H1 (cell line): ENCODE measurements at regions not wholly inside any gene's neighbourhood (a gene's known extent, or its start where the extent isn't known, plus 50 kb on each side); places are given as distances from the start of the nearest gene placed in this dataset.

Experiments
- CTCF ChIA-PET: fragments of 300-600 bp; sonication (Branson Sonifier 250); formaldehyde crosslinking; loops from one replicate; lab custom pipeline; 2021; ENCODE audit not compliant: partially characterized antibody; lab: Charles Lee
- POLR2A ChIA-PET: fragments of 300-600 bp; sonication (Branson Sonifier 250); formaldehyde crosslinking; loops from one replicate; lab custom pipeline; 2021; ENCODE audit warnings: inconsistent platforms; ENCODE audit not compliant: partially characterized antibody; lab: Charles Lee
- DNase-seq, 2 experiments: peaks; one replicate each; pipeline versions ENCODE4 v3.0.0 to v3.0.0-alpha.2; 2010 to 2022; ENCODE audit warnings: low spot score in 2 of 2, low read depth in 1 of 2, mixed read lengths in 1 of 2
- FAIRE-seq: peaks from 2 replicates; lab custom pipeline; 2011; peaks lifted over from hg19 to GRCh38; lab: Jason Lieb, UNC
- H2AFZ ChIP-seq: 2 replicates; pipeline ENCODE4 v1.8.1; 2012; ENCODE audit warnings: low read length, inconsistent platforms
- H2AK5ac ChIP-seq: 2 replicates; pipeline ENCODE4 v1.6.1; 2013; ENCODE audit warnings: low read depth, low read length
- H2BK120ac ChIP-seq: replicated peaks from 2 replicates; pipeline ENCODE3; 2013; ENCODE audit warnings: low read depth, low read length, inconsistent platforms
- H2BK12ac ChIP-seq: 2 replicates; pipeline ENCODE4 v1.6.1; 2013; ENCODE audit warnings: low read depth, low read length
- H2BK15ac ChIP-seq: 2 replicates; pipeline ENCODE4 v1.6.1; 2013; ENCODE audit warnings: low read length
- H2BK20ac ChIP-seq: 2 replicates; pipeline ENCODE4 v1.6.1; 2013; ENCODE audit warnings: low read length
- H2BK5ac ChIP-seq: 2 replicates; pipeline ENCODE4 v1.6.1; 2013; ENCODE audit warnings: low read depth, low read length
- H3K14ac ChIP-seq: 2 replicates; pipeline ENCODE4 v1.6.1; 2013; ENCODE audit warnings: inconsistent platforms; ENCODE audit not compliant: insufficient read length
- H3K18ac ChIP-seq: 2 replicates; pipeline ENCODE4 v1.6.1; 2013; ENCODE audit warnings: low read length; ENCODE audit errors: extremely low read depth
- H3K23ac ChIP-seq: 2 replicates; pipeline ENCODE4 v1.6.1; 2013; ENCODE audit warnings: inconsistent platforms; ENCODE audit not compliant: insufficient read length
- H3K23me2 ChIP-seq: 2 replicates; pipeline ENCODE4 v1.6.1; 2013; ENCODE audit warnings: low read depth, low read length
- H3K27ac ChIP-seq: 2 replicates; pipeline ENCODE4 v1.6.1; 2011; ENCODE audit warnings: low read depth, low read length, inconsistent platforms
- H3K27me3 ChIP-seq, 4 experiments: replicated peaks in 1 of 4; 1 replicate in 1 of 4; 2 replicates in 3 of 4; pipeline versions ENCODE4 v1.6.1 to v1.8.1; 2011 to 2013; ENCODE audit warnings: low read length in 3 of 4, mild to moderate bottlenecking in 3 of 4, inconsistent platforms in 2 of 4, mixed read lengths in 2 of 4, moderate library complexity in 1 of 4; ENCODE audit not compliant: control insufficient read depth in 3 of 4, insufficient read depth in 3 of 4; ENCODE audit errors: extremely low read depth in 1 of 4
- H3K36me3 ChIP-seq, 4 experiments: 2 replicates each; pipeline versions ENCODE4 v1.6.1 to v1.8.1; 2011 to 2013; ENCODE audit warnings: mild to moderate bottlenecking in 4 of 4, low read length in 3 of 4, moderate library complexity in 2 of 4, control low read depth in 1 of 4, inconsistent platforms in 1 of 4; ENCODE audit not compliant: insufficient read depth in 4 of 4, control insufficient read depth in 2 of 4
- H3K4ac ChIP-seq: replicated peaks from 2 replicates; pipeline ENCODE3; 2013; ENCODE audit warnings: low read length, low read depth, mixed read lengths, inconsistent platforms; ENCODE audit not compliant: insufficient read length
- H3K4me1 ChIP-seq, 4 experiments: replicated peaks in 1 of 4; 1 replicate in 1 of 4; 2 replicates in 3 of 4; pipeline versions ENCODE4 v1.6.1 to v1.8.1; 2011 to 2013; ENCODE audit warnings: low read length in 3 of 4, inconsistent platforms in 2 of 4, mixed read lengths in 1 of 4; ENCODE audit not compliant: insufficient read depth in 4 of 4, control insufficient read depth in 3 of 4
- H3K4me2 ChIP-seq, 2 experiments: 2 replicates each; pipeline versions ENCODE4 v1.6.1 to v1.8.1; 2011 to 2013; ENCODE audit warnings: low read depth in 2 of 2, low read length in 2 of 2, control low read depth in 1 of 2, inconsistent platforms in 1 of 2, mild to moderate bottlenecking in 1 of 2; ENCODE audit not compliant: insufficient read depth in 1 of 2
- H3K4me3 ChIP-seq, 4 experiments: fragments of 200-600, 300-600 bp in 1 of 4; sonication (generic), shearing (Covaris generic), sonication (Bioruptor Twin) in 1 of 4; 2 replicates each; pipeline versions ENCODE4 v1.5.1 to v1.8.1; 2011 to 2016; ENCODE audit warnings: low read length in 4 of 4, low read depth in 3 of 4, control low read depth in 2 of 4, inconsistent platforms in 2 of 4, mild to moderate bottlenecking in 2 of 4, mixed read lengths in 1 of 4, moderate library complexity in 1 of 4; ENCODE audit not compliant: insufficient read depth in 2 of 4; ENCODE audit errors: extremely low read depth in 1 of 4
- H3K56ac ChIP-seq: replicated peaks from 2 replicates; pipeline ENCODE3; 2013; ENCODE audit warnings: low read depth, mild to moderate bottlenecking, mixed read lengths, low read length, inconsistent platforms; ENCODE audit not compliant: insufficient read length
- H3K79me1 ChIP-seq: 2 replicates; pipeline ENCODE4 v1.6.1; 2013; ENCODE audit warnings: low read depth, low read length, control low read depth
- H3K79me2 ChIP-seq, 2 experiments: 2 replicates each; pipeline versions ENCODE4 v1.6.1 to v1.8.1; 2012 to 2013; ENCODE audit warnings: low read length in 2 of 2, mild to moderate bottlenecking in 2 of 2, inconsistent platforms in 1 of 2; ENCODE audit not compliant: insufficient read depth in 2 of 2, control insufficient read depth in 1 of 2
- H3K9ac ChIP-seq, 4 experiments: replicated peaks in 1 of 4; 1 replicate in 1 of 4; 2 replicates in 3 of 4; pipeline versions ENCODE4 v1.6.1 to v1.8.1; 2011 to 2013; ENCODE audit warnings: low read depth in 3 of 4, low read length in 3 of 4, control low read depth in 2 of 4, mild to moderate bottlenecking in 2 of 4, moderate library complexity in 2 of 4, inconsistent platforms in 1 of 4; ENCODE audit errors: extremely low read depth in 1 of 4
- H3K9me3 ChIP-seq, 2 experiments: 2 replicates each; pipeline versions ENCODE4 v1.6.1 to v1.8.1; 2012 to 2013; ENCODE audit warnings: mild to moderate bottlenecking in 2 of 2, moderate library complexity in 2 of 2, control low read depth in 1 of 2, inconsistent platforms in 1 of 2, low read depth in 1 of 2, low read length in 1 of 2, mixed read lengths in 1 of 2; ENCODE audit not compliant: insufficient read depth in 2 of 2
- H4K20me1 ChIP-seq, 2 experiments: replicated peaks in 1 of 2; 2 replicates each; pipeline versions ENCODE3 to v1.8.1; 2011 to 2013; ENCODE audit warnings: inconsistent platforms in 2 of 2, low read length in 2 of 2, mild to moderate bottlenecking in 1 of 2; ENCODE audit not compliant: insufficient read depth in 2 of 2, control insufficient read depth in 1 of 2
- H4K5ac ChIP-seq: 2 replicates; pipeline ENCODE4 v1.6.1; 2013; ENCODE audit warnings: low read length, low read depth, mixed read lengths, inconsistent platforms; ENCODE audit not compliant: insufficient read length
- H4K8ac ChIP-seq: 2 replicates; pipeline ENCODE4 v1.8.0; 2013; ENCODE audit warnings: mild to moderate bottlenecking, moderate library complexity, low read length, inconsistent platforms; ENCODE audit not compliant: insufficient read depth; ENCODE audit errors: extremely low read depth
- H4K91ac ChIP-seq: replicated peaks from 2 replicates; pipeline ENCODE3; 2013; ENCODE audit warnings: low read length, mixed read lengths, inconsistent platforms; ENCODE audit not compliant: insufficient read length
- ATF3 ChIP-seq: IDR thresholded peaks from 2 replicates; pipeline ENCODE4 v1.6.1; 2011; ENCODE audit warnings: low read depth, mild to moderate bottlenecking, low read length; ENCODE audit not compliant: insufficient read depth
- CHD2 ChIP-seq: IDR thresholded peaks from 2 replicates; pipeline ENCODE4 v1.6.1; 2012; ENCODE audit warnings: low read length, improper control_type of control experiment
- CREB1 ChIP-seq: IDR thresholded peaks from 2 replicates; pipeline ENCODE4 v1.6.1; 2012; ENCODE audit warnings: inconsistent platforms
- CTBP2 ChIP-seq: IDR thresholded peaks from 2 replicates; pipeline ENCODE4 v1.7.0; 2011; ENCODE audit warnings: borderline replicate concordance, mild to moderate bottlenecking, moderate library complexity, mixed read lengths, low read length; ENCODE audit not compliant: insufficient read depth, insufficient read length
- RXRA ChIP-seq: IDR thresholded peaks from 2 replicates; pipeline ENCODE4 v1.6.1; 2011; ENCODE audit warnings: low read depth, mild to moderate bottlenecking, low read length, moderate library complexity; ENCODE audit not compliant: insufficient read depth
- SRF ChIP-seq: IDR thresholded peaks from 2 replicates; pipeline ENCODE4 v1.6.1; 2011; ENCODE audit warnings: mild to moderate bottlenecking, low read depth, low read length, moderate library complexity
- SUZ12 ChIP-seq: fragments of 200-600 bp; sonication (generic); IDR thresholded peaks from 2 replicates; pipeline ENCODE4 v1.6.1; 2012; ENCODE audit warnings: mild to moderate bottlenecking, inconsistent platforms, low read length, moderate library complexity, mixed read lengths
- WGBS, 2 experiments: shearing (Covaris generic) in 1 of 2; methylation state at CpG; one replicate each; pipeline versions ENCODE4 v1.1.6 to v1.1.7; 2013 to 2015; ENCODE audit warnings: low lambda C conversion rate in 2 of 2, mixed read lengths in 2 of 2, inconsistent platforms in 1 of 2, low coverage in 1 of 2, missing lambda C conversion rate in 1 of 2; ENCODE audit not compliant: insufficient replicate concordance in 2 of 2, insufficient coverage in 1 of 2, insufficient read length in 1 of 2; ENCODE audit errors: extremely low coverage in 1 of 2, missing lambda C conversion rate in 1 of 2; 5-methylcytosine and 5-hydroxymethylcytosine counted together

- no peak overlapping the region for H3K4me2 ChIP-seq
- H3K18ac ChIP-seq: no peak overlapping the region
- no peak overlapping the region for H3K23ac ChIP-seq
- H2BK15ac ChIP-seq: no peak overlapping the region
- peaks cover 0 to 2% (median 0%) of the 10 kb centered on the region in 4 experiments; a peak in 1 of 7 replicates for H3K4me1 ChIP-seq
- no peak overlapping the region for H3K4me3 ChIP-seq
- no peak overlapping the region for H3K14ac ChIP-seq
- no peaks in the 10 kb centered on the region for H3K9me3 ChIP-seq
- ChIA-PET POLR2A (no interaction called here), CTCF (interaction anchor here (0.9 to 2.2 kb wide), 4 partner anchors 9 to 160 kb away, joined by 3 to 5 read pairs (median 4); no protein-coding TSS in a partner anchor)
- H3K9ac ChIP-seq: no peak overlapping the region
- H3K56ac ChIP-seq: no peak overlapping the region
- no peaks in the 10 kb centered on the region for H3K27me3 ChIP-seq
- no peaks in the 10 kb centered on the region for H3K36me3 ChIP-seq
- no peaks in the 10 kb centered on the region for H4K20me1 ChIP-seq
- no peak overlapping the region for H3K4ac ChIP-seq
- H2BK20ac ChIP-seq: no peak overlapping the region
- no peaks in the 10 kb centered on the region for H3K79me2 ChIP-seq
- H3K27ac ChIP-seq: no peak overlapping the region
- no peak overlapping the region for H2AK5ac ChIP-seq
- H2BK12ac ChIP-seq: no peak overlapping the region
- no peak overlapping the region for H2BK120ac ChIP-seq
- no peaks in the 10 kb centered on the region for H3K23me2 ChIP-seq
- no peak overlapping the region for H4K5ac ChIP-seq
- DNase-seq (no peak), FAIRE-seq (no peak)
- H2AFZ ChIP-seq: no peak overlapping the region
- H2BK5ac ChIP-seq: no peak overlapping the region
- 90% methylated on average over 2 of the region's 2 CpGs; no CpG with 5 or more reads in 1 of the 2 experiments for WGBS, 2 experiments
- H3K79me1 ChIP-seq: no peaks in the 10 kb centered on the region
- H4K91ac ChIP-seq: no peak overlapping the region
- no peak overlapping the region; the same call in 1 of the 2 replicates for H4K8ac ChIP-seq
- TF ChIP-seq CREB1 (no peak), SUZ12 (no peak), SRF (no peak), CTBP2 (no peak), RXRA (no peak), ATF3 (no peak), CHD2 (no peak)
Measured at GRCh38 chr2:46821600-46821999, 94.0 kb downstream of the MCFD2 start.
